ENCODE measurements at regions not wholly inside any gene's neighbourhood (a gene's known extent, or its start where the extent isn't known, plus 50 kb on each side); places are given as distances from the start of the nearest gene placed in this dataset.
"Not testable (repeated sequence)": the region's sequence is repeated elsewhere in the genome, so short reads cannot be mapped to it uniquely, and the experiment has no call there.

DNA sequence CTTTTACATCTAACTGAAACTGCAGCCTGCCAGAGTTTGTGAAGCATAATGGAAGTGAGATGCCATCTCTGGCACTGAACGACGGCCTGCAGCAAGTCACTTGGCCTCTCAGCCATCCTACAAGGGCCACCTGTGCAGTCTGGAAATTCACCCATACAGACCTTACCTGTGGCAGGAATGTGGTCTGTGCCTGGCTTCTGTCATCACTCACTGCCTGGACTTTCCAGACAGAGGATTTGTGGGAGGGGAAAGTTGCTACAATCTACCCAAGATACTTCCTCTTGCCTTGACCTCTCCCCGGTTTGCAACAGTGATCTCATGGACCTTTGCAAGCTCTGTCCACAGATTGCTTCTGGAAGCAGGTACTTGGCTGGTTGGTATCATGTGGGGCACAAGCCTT, 58.4 kb upstream of the ATP1B1 start:
- no peak overlapping the region for H3K27ac ChIP-seq (ENCODE audit: low read depth, low read length)
- TF ChIP-seq, protein P1, sequence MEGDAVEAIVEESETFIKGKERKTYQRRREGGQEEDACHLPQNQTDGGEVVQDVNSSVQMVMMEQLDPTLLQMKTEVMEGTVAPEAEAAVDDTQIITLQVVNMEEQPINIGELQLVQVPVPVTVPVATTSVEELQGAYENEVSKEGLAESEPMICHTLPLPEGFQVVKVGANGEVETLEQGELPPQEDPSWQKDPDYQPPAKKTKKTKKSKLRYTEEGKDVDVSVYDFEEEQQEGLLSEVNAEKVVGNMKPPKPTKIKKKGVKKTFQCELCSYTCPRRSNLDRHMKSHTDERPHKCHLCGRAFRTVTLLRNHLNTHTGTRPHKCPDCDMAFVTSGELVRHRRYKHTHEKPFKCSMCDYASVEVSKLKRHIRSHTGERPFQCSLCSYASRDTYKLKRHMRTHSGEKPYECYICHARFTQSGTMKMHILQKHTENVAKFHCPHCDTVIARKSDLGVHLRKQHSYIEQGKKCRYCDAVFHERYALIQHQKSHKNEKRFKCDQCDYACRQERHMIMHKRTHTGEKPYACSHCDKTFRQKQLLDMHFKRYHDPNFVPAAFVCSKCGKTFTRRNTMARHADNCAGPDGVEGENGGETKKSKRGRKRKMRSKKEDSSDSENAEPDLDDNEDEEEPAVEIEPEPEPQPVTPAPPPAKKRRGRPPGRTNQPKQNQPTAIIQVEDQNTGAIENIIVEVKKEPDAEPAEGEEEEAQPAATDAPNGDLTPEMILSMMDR (conservative IDR thresholded peaks at IDR 0.05): no peak
- H3K36me3 Mint-ChIP-seq (ENCODE audit: low read depth): no peaks in the 10 kb centered on the region
- H3K9me3 Mint-ChIP-seq: peaks cover 10% of the 10 kb centered on the region
- WGBS, 2 experiments (ENCODE audit: insufficient coverage in 1 of 2, insufficient read length in 1 of 2): 91 to 100% methylated on average over 2 to 3 of the region's 3 CpGs
- H3K4me3 ChIP-seq (ENCODE audit: low read length): no peak overlapping the region
- no peak overlapping the region for H3K9ac ChIP-seq (ENCODE audit: extremely low read depth, low read length, poor library complexity, severe bottlenecking)
- H3K36me3 ChIP-seq (ENCODE audit: control insufficient read depth, insufficient read depth, low read length): no peaks in the 10 kb centered on the region
- no peak overlapping the region for H3K4me3 Mint-ChIP-seq
- H3K27ac Mint-ChIP-seq: no peak overlapping the region
- no peaks in the 10 kb centered on the region for H3K27me3 Mint-ChIP-seq (ENCODE audit: insufficient read depth)
- no peak for DNase-seq
- H3K27me3 ChIP-seq (ENCODE audit: control insufficient read depth, insufficient read depth, low read length, poor library complexity, severe bottlenecking): no peaks in the 10 kb centered on the region
- peaks cover 6% of the 10 kb centered on the region for H3K4me1 Mint-ChIP-seq
- no peaks in the 10 kb centered on the region for H3K4me1 ChIP-seq (ENCODE audit: control insufficient read depth, insufficient read depth, low read length)
- H3K9me3 ChIP-seq (ENCODE audit: control insufficient read depth, low read length): peaks cover 6% of the 10 kb centered on the region

DNA sequence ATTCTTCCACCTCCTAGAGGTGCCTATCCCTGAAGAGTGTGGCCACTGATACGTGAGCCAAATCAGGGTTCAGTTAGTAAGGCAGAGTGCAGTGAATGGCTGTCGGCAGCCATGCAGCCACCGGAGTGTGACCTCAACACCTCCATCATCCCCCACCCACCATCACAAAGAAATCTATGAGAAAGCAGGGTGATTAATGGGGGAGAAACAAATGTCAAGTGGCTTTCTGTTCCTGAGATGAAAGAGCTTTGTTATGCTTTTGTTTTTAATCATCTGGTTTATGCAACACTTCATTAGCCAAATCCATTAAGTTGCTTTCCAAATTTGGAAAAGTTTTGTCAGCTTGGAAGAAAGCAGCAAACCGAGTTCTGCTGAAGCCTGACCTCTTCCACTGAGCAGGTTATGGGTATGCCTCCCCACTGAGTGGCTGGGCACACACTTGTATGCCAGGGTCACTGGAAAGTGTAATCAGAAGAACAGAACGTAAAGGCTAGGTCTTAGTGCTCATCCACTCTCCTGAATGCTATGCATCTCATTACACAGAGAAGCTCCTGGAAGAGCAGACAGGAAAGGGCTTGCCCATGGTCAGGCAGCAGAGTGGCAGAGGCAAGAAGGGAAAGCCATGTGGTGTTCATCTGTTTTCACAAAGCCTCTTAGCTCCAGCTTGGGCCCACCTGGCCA, 57.1 kb upstream of the ATP1B1 start:
- Mint-ChIP-seq H3K27ac (no peak overlapping the region), H3K9me3 (peaks cover 10% of the 10 kb centered on the region), H3K36me3 (ENCODE audit: low read depth) (no peaks in the 10 kb centered on the region), H3K27me3 (ENCODE audit: insufficient read depth) (no peaks in the 10 kb centered on the region), H3K4me1 (peaks cover 6% of the 10 kb centered on the region), H3K4me3 (no peak overlapping the region)
- Histone ChIP-seq H3K27me3 (ENCODE audit: control insufficient read depth, insufficient read depth, low read length, poor library complexity, severe bottlenecking) (no peaks in the 10 kb centered on the region), H3K36me3 (ENCODE audit: control insufficient read depth, insufficient read depth, low read length) (no peaks in the 10 kb centered on the region), H3K4me3 (ENCODE audit: low read length) (no peak overlapping the region), H3K4me1 (ENCODE audit: control insufficient read depth, insufficient read depth, low read length) (no peaks in the 10 kb centered on the region), H3K27ac (ENCODE audit: low read depth, low read length) (no peak overlapping the region), H3K9ac (ENCODE audit: extremely low read depth, low read length, poor library complexity, severe bottlenecking) (no peak overlapping the region), H3K9me3 (ENCODE audit: control insufficient read depth, low read length) (peaks cover 6% of the 10 kb centered on the region)
- TF ChIP-seq, protein P1 (conservative IDR thresholded peaks at IDR 0.05): no peak
- no peak for DNase-seq
- 83 to 93% methylated on average over 2 to 3 of the region's 5 CpGs for WGBS, 2 experiments (ENCODE audit: insufficient coverage in 1 of 2, insufficient read length in 1 of 2)

DNA sequence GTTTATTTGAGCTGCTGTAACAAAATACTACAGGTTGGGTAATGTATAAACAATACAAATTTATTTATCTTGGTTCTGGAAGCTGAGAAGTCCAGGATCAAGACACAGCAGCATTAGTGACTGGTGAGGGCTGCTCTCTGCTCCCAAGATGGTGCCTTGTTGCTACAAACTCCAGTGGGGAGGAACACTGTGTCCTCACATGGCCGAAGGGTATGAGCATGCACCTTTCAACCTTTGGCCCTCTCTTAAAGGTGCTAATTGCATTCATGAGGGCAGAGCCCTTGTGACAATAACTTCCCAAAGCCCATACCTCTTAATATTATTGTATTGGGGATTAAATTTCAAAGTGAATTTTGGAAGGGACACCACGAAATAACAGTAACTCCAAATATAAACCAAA, 55.3 kb upstream of the ATP1B1 start:
- H3K27me3 ChIP-seq (ENCODE audit: control insufficient read depth, insufficient read depth, low read length, poor library complexity, severe bottlenecking): no peaks in the 10 kb centered on the region
- Mint-ChIP-seq H3K36me3 (ENCODE audit: low read depth) (no peaks in the 10 kb centered on the region), H3K27ac (no peak overlapping the region), H3K4me3 (no peak overlapping the region), H3K9me3 (peaks cover 10% of the 10 kb centered on the region), H3K27me3 (ENCODE audit: insufficient read depth) (peaks cover 2% of the 10 kb centered on the region), H3K4me1 (peaks cover under 1% of the 10 kb centered on the region)
- DNase-seq: no peak
- no peaks in the 10 kb centered on the region for H3K36me3 ChIP-seq (ENCODE audit: control insufficient read depth, insufficient read depth, low read length)
- H3K4me1 ChIP-seq (ENCODE audit: control insufficient read depth, insufficient read depth, low read length): no peaks in the 10 kb centered on the region
- H3K9ac ChIP-seq (ENCODE audit: extremely low read depth, low read length, poor library complexity, severe bottlenecking): no peak overlapping the region
- TF ChIP-seq, protein P1 (conservative IDR thresholded peaks at IDR 0.05): no peak
- H3K9me3 ChIP-seq (ENCODE audit: control insufficient read depth, low read length): peaks cover 6% of the 10 kb centered on the region
- 88 to 100% methylated on average over 1 of the region's 2 CpGs for WGBS, 2 experiments (ENCODE audit: insufficient coverage in 1 of 2, insufficient read length in 1 of 2)
- H3K4me3 ChIP-seq (ENCODE audit: low read length): no peak overlapping the region
- no peak overlapping the region for H3K27ac ChIP-seq (ENCODE audit: low read depth, low read length)

DNA sequence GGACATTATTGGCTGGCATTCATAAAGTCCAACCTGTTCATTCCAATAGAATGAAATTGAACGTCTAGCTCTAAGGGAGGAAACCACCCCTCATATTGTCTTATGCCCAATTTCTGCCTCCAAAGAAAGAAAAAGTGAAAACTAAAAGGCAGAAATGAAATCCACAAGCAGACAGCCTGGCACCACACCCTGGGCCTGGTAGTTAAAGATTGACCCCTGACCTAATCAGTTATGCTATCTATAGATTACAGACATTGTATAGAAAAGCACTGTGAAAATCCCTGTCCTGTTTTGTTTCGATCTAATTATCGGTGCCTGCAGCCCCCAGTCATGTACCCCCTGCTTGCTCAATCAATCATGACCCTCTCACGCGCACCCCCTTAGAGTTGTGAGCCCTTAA, 54.3 kb upstream of the ATP1B1 start:
- not testable (repeated sequence) for H3K27me3 Mint-ChIP-seq (ENCODE audit: insufficient read depth); H3K9me3 ChIP-seq (ENCODE audit: control insufficient read depth, low read length); H3K9ac ChIP-seq (ENCODE audit: extremely low read depth, low read length, poor library complexity, severe bottlenecking); H3K27ac ChIP-seq (ENCODE audit: low read depth, low read length); H3K4me1 Mint-ChIP-seq; DNase-seq; H3K4me3 Mint-ChIP-seq; H3K27ac Mint-ChIP-seq; H3K36me3 Mint-ChIP-seq (ENCODE audit: low read depth); H3K4me3 ChIP-seq (ENCODE audit: low read length); H3K4me1 ChIP-seq (ENCODE audit: control insufficient read depth, insufficient read depth, low read length); H3K27me3 ChIP-seq (ENCODE audit: control insufficient read depth, insufficient read depth, low read length, poor library complexity, severe bottlenecking); H3K36me3 ChIP-seq (ENCODE audit: control insufficient read depth, insufficient read depth, low read length)
- H3K9me3 Mint-ChIP-seq: peaks cover 10% of the 10 kb centered on the region
- 95 to 100% methylated on average over 2 to 5 of the region's 5 CpGs for WGBS, 2 experiments (ENCODE audit: insufficient coverage in 1 of 2, insufficient read length in 1 of 2)

All from endodermal cell (in vitro differentiated cells).